Nephron progenitor cell (in vitro differentiated cells): ENCODE measurements at regions not wholly inside any gene's neighbourhood (a gene's known extent, or its start where the extent isn't known, plus 50 kb on each side); places are given as distances from the start of the nearest gene placed in this dataset.
"Not testable (repeated sequence)": the region's sequence is repeated elsewhere in the genome, so short reads cannot be mapped to it uniquely, and the experiment has no call there.

Experiments
- DNase-seq: peaks from one replicate; pipeline ENCODE4 v3.0.0; 2021
- H3K27ac Mint-ChIP-seq: 2 replicates; pipeline ENCODE4 v1.8.0; 2021; ENCODE audit warnings: mild to moderate bottlenecking, moderate library complexity, mixed read lengths
- H3K27me3 Mint-ChIP-seq: 2 replicates; pipeline ENCODE4 v1.8.0; 2021; ENCODE audit warnings: mild to moderate bottlenecking, low read depth, mixed read lengths; ENCODE audit not compliant: poor library complexity
- H3K36me3 Mint-ChIP-seq: 2 replicates; pipeline ENCODE4 v1.8.0; 2021; ENCODE audit warnings: low read depth, mixed read lengths
- H3K4me1 Mint-ChIP-seq: 2 replicates; pipeline ENCODE4 v1.8.0; 2021; ENCODE audit warnings: mixed read lengths
- H3K4me3 Mint-ChIP-seq: 2 replicates; pipeline ENCODE4 v1.8.0; 2021; ENCODE audit warnings: mild to moderate bottlenecking, moderate library complexity, mixed read lengths
- H3K9me3 Mint-ChIP-seq: 2 replicates; pipeline ENCODE4 v1.8.0; 2021; ENCODE audit warnings: mild to moderate bottlenecking, moderate library complexity, mixed read lengths
- CTCF ChIP-seq: fragments of 200-600 bp; sonication (generic); IDR thresholded peaks from 2 replicates; pipeline ENCODE4 v1.5.0; 2021; ENCODE audit warnings: antibody characterized with exemption

DNA sequence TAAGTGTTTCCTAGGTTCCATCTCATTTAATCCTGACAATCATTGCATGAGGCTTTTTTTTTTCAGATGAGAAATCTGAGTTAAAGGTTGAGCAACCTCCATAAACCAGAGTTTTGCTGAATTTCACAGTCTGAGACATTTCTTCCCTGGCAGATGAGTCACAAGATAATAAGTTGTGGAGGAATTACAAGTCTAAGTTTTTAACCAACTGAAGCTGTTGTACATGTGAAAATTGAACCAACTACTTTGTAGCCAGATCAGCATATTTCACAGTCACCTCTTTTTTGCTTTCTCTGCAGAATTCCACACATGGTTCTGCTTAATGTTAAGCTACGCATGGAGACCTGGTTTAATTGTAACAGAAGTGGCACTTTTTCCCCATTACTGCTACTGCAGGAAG lies 765.6 kb downstream of the CDH11 start:
- Mint-ChIP-seq H3K9me3 (no peaks in the 10 kb centered on the region), H3K27ac (no peak overlapping the region), H3K4me3 (no peak overlapping the region), H3K36me3 (no peaks in the 10 kb centered on the region), H3K27me3 (peaks cover 5% of the 10 kb centered on the region), H3K4me1 (no peaks in the 10 kb centered on the region)
- no peak for TF ChIP-seq CTCF
- no peak for DNase-seq

- H3K27me3 Mint-ChIP-seq, result peaks cover 4% of the 10 kb centered on the region
- no peak overlapping the region for H3K4me3 Mint-ChIP-seq
- no peaks in the 10 kb centered on the region for H3K4me1 Mint-ChIP-seq
- no peaks in the 10 kb centered on the region for H3K9me3 Mint-ChIP-seq
- no peaks in the 10 kb centered on the region for H3K36me3 Mint-ChIP-seq
- DNase-seq, result no peak
- no peak for TF ChIP-seq CTCF
- no peak overlapping the region for H3K27ac Mint-ChIP-seq
Measured at GRCh38 chr16:64352246-64352645, 769.6 kb downstream of the CDH11 start.

GRCh38 chr16:64351121-64351520 lies 770.7 kb downstream of the CDH11 start:
- H3K9me3 Mint-ChIP-seq, result no peaks in the 10 kb centered on the region
- no peak overlapping the region for H3K4me3 Mint-ChIP-seq
- TF ChIP-seq CTCF, result no peak
- H3K27me3 Mint-ChIP-seq, result peaks cover 4% of the 10 kb centered on the region
- no peak for DNase-seq
- no peaks in the 10 kb centered on the region for H3K36me3 Mint-ChIP-seq
- H3K27ac Mint-ChIP-seq, result no peak overlapping the region
- H3K4me1 Mint-ChIP-seq, result no peaks in the 10 kb centered on the region

GRCh38 chr16:64346080-64346479 lies 775.8 kb downstream of the CDH11 start:
- no peak overlapping the region for H3K27ac Mint-ChIP-seq
- H3K36me3 Mint-ChIP-seq, result no peaks in the 10 kb centered on the region
- H3K9me3 Mint-ChIP-seq, result peaks cover 8% of the 10 kb centered on the region
- no peak for TF ChIP-seq CTCF
- H3K4me1 Mint-ChIP-seq, result no peaks in the 10 kb centered on the region
- DNase-seq, result no peak
- peaks cover under 1% of the 10 kb centered on the region for H3K27me3 Mint-ChIP-seq
- H3K4me3 Mint-ChIP-seq, result no peak overlapping the region

DNA sequence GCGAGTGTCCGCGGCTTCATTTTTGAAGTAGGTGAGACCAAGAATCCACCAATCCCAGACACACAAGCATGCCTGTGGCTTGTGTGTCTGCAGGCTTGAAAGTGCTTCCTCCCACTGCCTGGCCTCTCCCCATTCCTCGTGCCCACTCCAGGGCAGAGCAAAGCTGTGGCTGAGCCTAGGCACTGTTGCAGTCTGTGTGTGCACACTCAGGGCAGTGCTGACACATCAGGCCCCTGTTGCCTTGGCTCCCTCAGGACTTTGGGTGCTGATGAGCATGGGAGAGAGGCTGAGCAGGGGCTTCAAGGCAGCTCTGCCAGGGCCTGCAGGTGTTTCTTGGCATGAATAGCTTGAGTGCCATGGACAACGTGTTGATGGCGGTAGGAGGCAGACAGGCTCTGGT lies 776.7 kb downstream of the CDH11 start:
- Mint-ChIP-seq H3K9me3 (peaks cover 9% of the 10 kb centered on the region), H3K36me3 (no peaks in the 10 kb centered on the region), H3K27ac (no peak overlapping the region), H3K27me3 (peaks cover 1% of the 10 kb centered on the region), H3K4me3 (no peak overlapping the region), H3K4me1 (no peaks in the 10 kb centered on the region)
- no peak for DNase-seq
- no peak for TF ChIP-seq CTCF

DNA sequence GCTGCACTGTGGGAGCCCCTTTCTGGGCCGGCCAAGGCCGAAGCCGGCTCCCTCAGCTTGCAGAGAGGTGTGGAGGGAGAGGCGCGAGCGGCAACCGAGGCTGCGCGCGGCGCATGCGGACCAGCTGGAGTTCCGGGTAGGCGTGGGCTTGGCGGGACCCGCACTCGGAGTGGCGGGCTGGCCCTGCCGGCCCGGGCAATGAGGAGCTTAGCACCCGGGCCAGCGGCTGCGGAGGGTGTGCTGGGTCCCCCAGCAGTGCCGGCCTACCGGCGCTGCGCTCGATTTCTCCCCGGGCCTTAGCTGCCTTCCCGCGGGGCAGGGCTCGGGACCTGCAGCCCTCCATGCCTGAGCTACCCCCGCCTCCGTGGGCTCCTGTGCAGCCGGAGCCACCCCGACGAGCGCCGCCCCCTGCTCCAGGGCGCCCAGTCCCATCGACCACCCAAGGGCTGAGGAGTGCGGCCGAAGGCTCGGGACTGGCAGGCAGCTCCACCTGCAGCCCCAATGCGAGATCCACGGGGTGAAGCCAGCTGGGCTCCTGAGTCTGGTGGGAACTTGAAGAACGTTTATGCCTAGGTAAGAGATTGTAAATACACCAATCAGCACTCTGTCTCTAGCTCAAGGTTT lies 777.9 kb downstream of the CDH11 start:
- not testable (repeated sequence) for H3K4me3 Mint-ChIP-seq, H3K36me3 Mint-ChIP-seq, DNase-seq, H3K27me3 Mint-ChIP-seq, H3K4me1 Mint-ChIP-seq, H3K27ac Mint-ChIP-seq
- H3K9me3 Mint-ChIP-seq, result peaks cover 11% of the 10 kb centered on the region
